ENCODE measurements at regions not wholly inside any gene's neighbourhood (a gene's known extent, or its start where the extent isn't known, plus 50 kb on each side); places are given as distances from the start of the nearest gene placed in this dataset.

GRCh38 chr2:187050409-187050998 lies 201.5 kb upstream of the ZSWIM2 start:
- TF ChIP-seq CTCF (IDR thresholded peaks at IDR 0.05; ENCODE audit: insufficient read depth, low read length, poor library complexity, severe bottlenecking) (no peak), EZH2phosphoT487 (conservative IDR thresholded peaks at IDR 0.05; ENCODE audit: low read length) (no peak)
